Activated T-cell treated with anti-CD3 and anti-CD28 coated beads for 48 hours (primary cell): ENCODE measurements at regions not wholly inside any gene's neighbourhood (a gene's known extent, or its start where the extent isn't known, plus 50 kb on each side); places are given as distances from the start of the nearest gene placed in this dataset.
"Not testable (repeated sequence)": the region's sequence is repeated elsewhere in the genome, so short reads cannot be mapped to it uniquely, and the experiment has no call there.

Source experiments
- DNase-seq: peaks from one replicate; pipeline ENCODE4 v3.0.0-alpha.2; 2020; ENCODE audit warnings: low read depth

DNA sequence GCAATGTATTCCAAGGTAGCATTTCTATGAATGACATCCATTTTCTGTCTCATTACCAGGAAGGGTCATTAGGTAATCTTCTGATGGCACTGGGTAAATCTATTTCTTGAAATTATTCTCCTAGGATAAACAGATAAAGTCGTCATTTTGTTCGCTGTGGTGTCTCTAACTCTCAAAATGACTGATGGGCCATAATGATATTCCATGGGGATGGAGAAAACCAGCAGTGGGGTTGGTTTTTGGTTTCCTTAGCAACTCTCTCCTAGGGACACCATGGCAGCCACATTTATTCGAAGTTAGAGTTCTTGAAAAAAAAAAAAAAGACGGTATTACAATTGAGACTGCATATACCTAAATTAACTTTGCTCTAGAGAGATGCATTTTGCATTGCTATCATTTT is 231.3 kb upstream of the SLCO3A1 start:
- no peak for DNase-seq

DNA sequence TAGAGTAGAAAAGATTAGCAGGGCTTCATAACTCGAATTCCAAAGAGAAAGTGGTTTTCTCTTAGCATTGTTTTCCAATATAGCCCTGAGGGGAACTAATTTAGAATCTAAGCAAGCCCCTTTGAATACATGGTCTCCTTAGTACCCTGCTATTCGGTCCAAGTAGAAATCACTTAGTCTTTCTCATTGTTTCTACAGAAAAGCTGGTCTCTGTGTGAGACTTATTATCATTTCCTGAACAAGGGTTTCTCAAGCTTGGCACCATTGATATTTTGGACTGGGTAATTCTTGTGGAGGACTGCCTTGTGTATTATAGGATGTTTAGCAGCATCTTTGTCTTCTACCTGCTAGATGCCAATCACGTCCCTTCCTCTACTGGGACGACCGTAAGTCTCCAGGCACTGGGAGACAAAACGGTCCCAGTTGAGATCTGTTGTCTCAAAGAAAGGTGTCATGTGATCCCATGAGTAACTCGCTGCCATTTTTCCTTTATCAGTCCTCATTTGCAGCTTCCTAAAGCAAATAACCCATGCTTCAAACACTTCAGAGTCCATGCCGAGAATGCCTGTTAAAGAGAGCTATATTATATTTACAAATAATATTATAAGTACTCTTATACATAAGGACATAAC is 230.7 kb upstream of the SLCO3A1 start:
- no peak for DNase-seq

DNA sequence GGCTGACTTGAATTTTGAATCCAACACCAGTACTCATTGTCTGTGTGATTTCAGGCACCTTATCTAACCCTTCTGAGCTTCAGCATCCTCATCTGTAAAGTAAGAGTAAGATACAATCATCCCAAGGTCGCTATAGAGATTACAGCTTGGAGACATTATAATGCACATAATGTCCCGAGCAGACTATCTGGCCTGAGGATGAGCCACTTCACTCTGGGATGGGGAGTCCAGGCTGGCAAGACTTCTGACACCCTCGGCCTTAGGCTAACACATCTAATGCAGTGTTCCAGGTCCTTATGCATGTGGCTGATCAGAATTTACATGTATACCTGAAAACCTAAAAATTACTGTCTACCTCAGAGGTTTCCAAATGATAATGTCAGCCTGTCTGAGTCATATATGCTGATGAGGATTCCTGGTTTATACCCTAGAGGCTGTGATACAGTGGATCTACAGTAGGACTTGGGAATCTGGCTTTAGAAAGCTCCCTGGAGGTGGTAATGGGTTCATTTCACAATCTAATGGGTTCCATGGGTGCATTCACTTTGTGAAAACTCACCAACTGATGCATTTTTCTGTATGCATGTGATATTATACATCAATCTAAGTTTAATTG is 229.0 kb upstream of the SLCO3A1 start:
- DNase-seq = no peak

DNA sequence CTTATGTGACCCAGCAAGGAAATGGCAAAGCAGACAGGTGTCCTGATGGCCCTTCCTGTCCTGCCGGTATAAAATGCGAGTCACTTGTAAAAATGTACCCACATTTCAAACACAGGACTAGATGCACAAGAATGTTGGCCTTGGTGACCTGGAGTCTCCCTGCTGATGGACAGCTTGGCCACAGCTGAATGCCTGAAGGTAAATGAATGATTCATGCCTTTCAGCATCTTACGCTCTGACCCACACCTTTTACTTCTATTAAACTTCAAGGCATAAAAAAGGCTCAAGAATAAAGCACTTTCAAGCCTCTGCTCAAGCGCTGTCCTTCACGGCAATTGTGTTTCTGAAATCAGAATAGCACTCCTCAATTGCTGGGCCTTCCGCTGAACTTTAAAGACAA is 228.0 kb upstream of the SLCO3A1 start:
- no peak for DNase-seq

- no peak for DNase-seq
Observed at GRCh38 chr15:91627473-91628278, 225.8 kb upstream of the SLCO3A1 start.

- DNase-seq = no peak
Observed at GRCh38 chr15:91630090-91630489, 223.4 kb upstream of the SLCO3A1 start.

GRCh38 chr15:91632176-91632575 is 221.3 kb upstream of the SLCO3A1 start:
- no peak for DNase-seq

DNA sequence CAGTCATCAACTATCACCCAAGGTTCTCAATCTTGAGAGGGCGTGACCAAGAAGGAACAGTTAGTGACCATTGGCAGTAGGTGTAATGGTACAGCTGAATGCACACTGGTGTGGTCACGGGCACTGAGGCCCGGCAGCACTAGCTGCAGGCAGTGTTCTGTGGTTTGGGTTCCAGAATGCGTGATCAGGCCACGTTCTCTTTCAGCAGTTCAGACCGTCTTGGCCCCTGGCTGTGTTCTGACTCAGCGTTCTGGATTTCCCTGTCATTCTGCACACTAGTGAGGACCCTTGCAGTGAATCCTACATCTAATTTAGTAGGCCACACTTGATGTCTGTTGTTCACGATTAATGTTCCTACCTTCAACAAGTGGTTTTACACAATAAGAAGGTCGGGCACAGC is 220.5 kb upstream of the SLCO3A1 start:
- DNase-seq = no peak

DNA sequence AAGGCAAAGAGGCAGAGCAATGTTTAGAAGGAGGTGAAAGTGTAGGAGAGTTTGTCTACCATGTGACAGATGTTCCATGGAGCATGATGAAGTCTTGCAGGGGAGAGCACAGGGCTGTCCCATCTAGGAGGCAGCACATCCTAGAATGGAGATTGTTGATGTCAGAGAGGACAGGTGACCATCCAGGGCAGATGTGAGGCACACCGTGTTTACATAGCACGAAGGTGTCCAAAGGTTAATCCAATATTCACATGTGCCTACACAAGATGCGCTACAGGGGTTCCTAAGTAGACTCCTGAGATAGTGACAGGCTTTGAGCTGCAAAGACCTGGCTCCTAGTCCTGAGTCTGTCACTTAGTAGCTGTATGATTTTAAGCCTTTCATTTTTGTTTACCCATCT is 219.3 kb upstream of the SLCO3A1 start:
- no peak for DNase-seq

- DNase-seq = no peak
Observed at GRCh38 chr15:91635080-91635479, 218.4 kb upstream of the SLCO3A1 start.

GRCh38 chr15:91635641-91636040 is 217.9 kb upstream of the SLCO3A1 start:
- DNase-seq = no peak

DNA sequence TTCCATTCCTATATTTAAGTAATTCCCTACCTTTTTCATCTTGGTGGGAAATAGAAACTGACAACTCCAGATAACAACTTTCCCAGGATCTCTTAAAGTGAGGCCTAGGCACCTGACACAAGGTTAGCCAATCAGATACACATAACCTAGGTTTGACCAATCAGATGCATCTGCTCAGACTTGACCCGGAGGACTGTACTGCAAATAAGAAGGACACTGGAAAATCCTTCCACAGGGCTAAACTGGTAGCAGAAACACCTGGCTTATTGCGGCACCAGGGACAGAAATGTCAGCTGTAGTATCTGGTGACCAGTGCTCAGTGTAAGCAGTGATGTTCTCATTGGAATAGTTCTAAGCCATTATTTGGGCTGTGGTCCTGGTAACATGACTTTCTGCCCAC is 204.5 kb upstream of the SLCO3A1 start:
- no peak for DNase-seq

DNA sequence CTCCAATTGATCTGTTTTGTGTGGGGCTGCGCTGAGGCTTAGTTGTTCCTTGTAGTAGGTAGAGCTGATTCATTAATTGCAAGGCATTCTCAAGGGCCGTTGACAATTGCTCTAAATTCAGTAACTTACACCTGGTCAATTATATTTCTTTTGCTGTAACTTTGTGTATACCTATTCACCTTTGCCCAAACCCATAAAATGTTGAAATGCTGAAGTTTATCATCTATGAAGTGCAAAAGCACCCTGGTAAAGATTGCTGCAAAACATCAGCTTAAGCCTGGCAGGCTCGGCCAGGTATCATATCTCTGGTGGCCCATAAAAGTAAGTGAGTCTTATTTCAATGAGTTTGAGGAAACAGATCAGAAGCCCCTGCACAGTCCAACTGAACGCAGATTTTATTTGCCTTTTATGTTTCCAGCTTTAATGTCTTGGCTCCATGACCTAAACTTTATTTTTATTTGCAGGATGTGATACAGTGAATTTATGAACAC is 203.6 kb upstream of the SLCO3A1 start:
- no peak for DNase-seq

DNA sequence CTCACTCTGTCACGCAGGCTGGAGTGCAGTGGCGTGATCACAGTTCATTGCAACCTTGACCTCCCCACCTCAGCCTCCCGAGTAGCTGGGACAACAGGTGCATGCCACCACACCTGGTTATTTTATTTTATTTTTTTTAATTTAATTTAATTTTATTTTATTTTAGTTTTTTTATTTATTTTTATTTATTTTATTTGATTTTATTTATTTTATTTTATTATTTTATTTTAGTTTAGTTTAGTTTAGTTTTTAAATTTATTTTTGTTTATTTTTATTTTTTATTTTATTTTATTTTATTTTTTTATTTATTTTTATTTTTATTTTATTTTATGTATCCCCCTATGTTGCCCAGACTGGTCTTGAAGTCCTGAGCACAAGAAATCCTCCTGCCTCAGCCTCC is 202.3 kb upstream of the SLCO3A1 start:
- no peak for DNase-seq

- DNase-seq = no peak
Observed at GRCh38 chr15:91652610-91653207, 200.8 kb upstream of the SLCO3A1 start.

GRCh38 chr15:91655563-91656290 is 197.8 kb upstream of the SLCO3A1 start:
- not testable (repeated sequence) for DNase-seq

DNA sequence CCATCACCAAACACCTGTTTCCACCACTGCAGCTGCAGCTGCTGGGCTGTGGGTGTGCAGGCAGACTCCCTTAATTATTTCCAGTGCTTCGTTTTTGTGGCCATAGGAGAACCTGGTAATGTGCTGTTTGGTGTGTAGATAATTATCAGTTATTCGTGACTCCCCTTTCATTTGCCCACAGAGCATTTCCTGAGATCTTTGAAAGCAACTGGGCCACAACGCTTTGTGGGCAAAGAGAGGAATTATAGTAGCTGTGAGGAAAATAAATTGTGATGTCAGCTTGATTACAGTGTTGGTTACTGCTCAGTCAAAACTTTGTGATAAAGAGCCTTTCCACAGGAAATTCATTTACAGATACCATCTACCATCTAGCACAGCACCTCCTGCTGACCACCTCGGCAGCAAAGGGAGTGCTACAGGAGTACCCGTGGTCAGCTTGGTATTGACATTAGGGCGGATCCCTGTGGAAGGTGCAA is 193.3 kb upstream of the SLCO3A1 start:
- no peak for DNase-seq

DNA sequence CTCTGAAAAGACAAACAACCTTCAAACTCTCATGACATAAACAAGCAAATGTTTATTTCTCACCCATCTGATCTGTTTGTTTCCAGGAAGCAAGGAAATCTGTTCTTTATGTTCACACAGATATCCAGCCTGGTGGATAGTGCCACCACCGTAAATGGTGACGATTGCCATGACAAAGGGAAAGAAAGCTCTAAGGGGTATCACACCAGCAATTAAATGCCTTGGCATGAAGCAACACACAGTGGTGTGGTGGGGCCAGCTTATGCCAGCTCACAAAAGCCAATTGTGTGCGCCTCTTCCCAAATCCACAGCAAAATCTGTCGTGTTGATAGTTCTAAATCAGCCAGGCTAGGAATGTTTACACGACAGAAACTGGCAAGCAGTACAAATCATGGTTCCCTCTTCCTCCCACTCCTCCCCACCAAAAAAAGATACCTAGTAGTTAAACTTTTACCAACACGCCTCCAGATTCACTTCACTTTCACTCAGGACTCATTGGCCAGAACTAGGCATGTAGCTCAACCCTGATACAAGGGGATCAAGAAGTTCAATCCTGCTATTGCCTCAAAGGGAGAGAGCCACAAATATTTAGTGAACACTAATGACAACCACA is 189.2 kb upstream of the SLCO3A1 start:
- DNase-seq = no peak

- no peak for DNase-seq
Observed at GRCh38 chr15:91665212-91665611, 188.3 kb upstream of the SLCO3A1 start.

GRCh38 chr15:91668370-91668769 is 185.1 kb upstream of the SLCO3A1 start:
- DNase-seq = no peak

GRCh38 chr15:91670108-91670507 is 183.4 kb upstream of the SLCO3A1 start:
- DNase-seq = no peak

DNA sequence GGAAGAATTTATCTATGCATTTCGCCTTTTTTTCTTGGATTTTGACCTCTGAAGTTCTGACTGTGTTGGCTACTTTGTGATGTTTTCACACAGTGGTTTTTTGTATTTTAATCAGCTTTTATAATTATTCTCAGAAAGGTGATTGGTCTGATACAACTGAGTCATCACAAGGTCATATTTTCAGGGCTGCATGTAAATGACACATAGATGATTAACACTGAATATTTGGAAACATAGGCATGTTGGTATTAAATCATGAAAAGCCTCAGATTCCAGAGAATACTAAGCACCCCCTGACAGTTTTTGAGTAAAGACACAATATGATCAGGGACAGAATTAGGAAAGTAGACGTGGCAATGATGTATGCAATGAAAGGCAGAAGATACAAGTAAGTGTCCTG is 175.5 kb upstream of the SLCO3A1 start:
- no peak for DNase-seq
